NCI-H524 treated with DMSO at 0.1 percent for 48 hours (cell line): ENCODE measurements at regions not wholly inside any gene's neighbourhood (a gene's known extent, or its start where the extent isn't known, plus 50 kb on each side); places are given as distances from the start of the nearest gene placed in this dataset.
A peak's percentile ranks its signal among the peaks of the same experiment; 100 is the strongest.
"Not testable (repeated sequence)": the region's sequence is repeated elsewhere in the genome, so short reads cannot be mapped to it uniquely, and the experiment has no call there.

Experiments
- DNase-seq: peaks from one replicate; lab custom pipeline; 2025; lab: John Stamatoyannopoulos, UW

GRCh38 chr12:86772696-86773095 is 516.5 kb upstream of the MGAT4C start:
- no peak for DNase-seq

- DNase-seq: no peak
Observed at GRCh38 chr12:86770871-86771270, 514.7 kb upstream of the MGAT4C start.

GRCh38 chr12:86748894-86749293 is 492.7 kb upstream of the MGAT4C start:
- peak; percentile 21 for DNase-seq

GRCh38 chr12:86744547-86745212 is 488.5 kb upstream of the MGAT4C start:
- DNase-seq: no peak

- no peak for DNase-seq
Observed at GRCh38 chr12:86743875-86744536, 487.8 kb upstream of the MGAT4C start.

- DNase-seq: no peak
Observed at GRCh38 chr12:86741531-86741930, 485.3 kb upstream of the MGAT4C start.

GRCh38 chr12:86735851-86736250 is 479.7 kb upstream of the MGAT4C start:
- no peak for DNase-seq

GRCh38 chr12:86735072-86735471 is 478.9 kb upstream of the MGAT4C start:
- DNase-seq: no peak

GRCh38 chr12:86730233-86730632 is 474.0 kb upstream of the MGAT4C start:
- DNase-seq: no peak

- no peak for DNase-seq
Observed at GRCh38 chr12:86729739-86730138, 473.5 kb upstream of the MGAT4C start.

- no peak for DNase-seq
Observed at GRCh38 chr12:86727160-86727559, 471.0 kb upstream of the MGAT4C start.

GRCh38 chr12:86724716-86725115 is 468.5 kb upstream of the MGAT4C start:
- no peak for DNase-seq

GRCh38 chr12:86723326-86723725 is 467.1 kb upstream of the MGAT4C start:
- DNase-seq: no peak

- DNase-seq: no peak
Observed at GRCh38 chr12:86721713-86722397, 465.7 kb upstream of the MGAT4C start.

- no peak for DNase-seq
Observed at GRCh38 chr12:86719381-86719780, 463.2 kb upstream of the MGAT4C start.

GRCh38 chr12:86713121-86713520 is 456.9 kb upstream of the MGAT4C start:
- DNase-seq: no peak

GRCh38 chr12:86712425-86712843 is 456.2 kb upstream of the MGAT4C start:
- DNase-seq: no peak

GRCh38 chr12:86711731-86712130 is 455.5 kb upstream of the MGAT4C start:
- DNase-seq: no peak

- DNase-seq: no peak
Observed at GRCh38 chr12:86710109-86710508, 453.9 kb upstream of the MGAT4C start.

- DNase-seq: not testable (repeated sequence)
Observed at GRCh38 chr12:86709017-86709416, 452.8 kb upstream of the MGAT4C start.

GRCh38 chr12:86698641-86698980 is 442.4 kb upstream of the MGAT4C start:
- no peak for DNase-seq

- no peak for DNase-seq
Observed at GRCh38 chr12:86697916-86698640, 441.9 kb upstream of the MGAT4C start.
